B cell (primary cell): ENCODE measurements at regions not wholly inside any gene's neighbourhood (a gene's known extent, or its start where the extent isn't known, plus 50 kb on each side); places are given as distances from the start of the nearest gene placed in this dataset.

ENCODE experiments used
- ATAC-seq: fragments of 200-7000 bp; cut with Tn5 transposase; one replicate; pipeline ENCODE4 v1.10.0; 2021; ENCODE audit warnings: low read depth, mild to moderate bottlenecking, moderate number of reproducible peaks, moderate library complexity
- CTCF ChIA-PET: fragments of 350-600 bp; sonication (Branson Sonifier 250); formaldehyde crosslinking; loops from one replicate; lab custom pipeline; 2021; ENCODE audit warnings: antibody characterized with exemption, inconsistent platforms; lab: Charles Lee
- POLR2A ChIA-PET: fragments of 350-600 bp; sonication (Branson Sonifier 250); formaldehyde crosslinking; loops from one replicate; lab custom pipeline; 2021; ENCODE audit warnings: antibody characterized with exemption; lab: Charles Lee
- DNase-seq: peaks from one replicate; pipeline ENCODE4 v3.0.0; 2013
- H2AFZ ChIP-seq: 2 replicates; pipeline ENCODE4 v1.6.1; 2012; ENCODE audit warnings: mild to moderate bottlenecking, low read depth, low read length; ENCODE audit not compliant: insufficient read depth, poor library complexity, severe bottlenecking
- H3K27ac ChIP-seq, 2 donors: 1 replicate in 1 of 2; 2 replicates in 1 of 2; pipeline ENCODE4 v1.5.1; 2012 to 2013; ENCODE audit warnings: low read length in 2 of 2, mild to moderate bottlenecking in 2 of 2, moderate library complexity in 1 of 2
- H3K27me3 ChIP-seq, 4 experiments: fragments of 200-600 bp in 1 of 4; sonication (generic) in 1 of 4; replicated peaks in 1 of 4; 1 replicate in 2 of 4; 2 replicates in 2 of 4; pipeline versions ENCODE4 v1.6.1 to v1.7.0; 2013 to 2016; ENCODE audit warnings: low read length in 3 of 4, mild to moderate bottlenecking in 2 of 4, mixed read lengths in 1 of 4, moderate library complexity in 1 of 4; ENCODE audit not compliant: insufficient read depth in 4 of 4, control insufficient read depth in 3 of 4; ENCODE audit errors: control extremely low read depth in 1 of 4
- H3K36me3 ChIP-seq, 2 experiments: replicated peaks in 1 of 2; 1 replicate in 1 of 2; 2 replicates in 1 of 2; pipeline versions ENCODE4 v1.6.1 to v1.7.1; 2013; ENCODE audit warnings: low read length in 1 of 2; ENCODE audit not compliant: insufficient read depth in 2 of 2, control insufficient read depth in 1 of 2; ENCODE audit errors: control extremely low read depth in 1 of 2, extremely low read depth in 1 of 2
- H3K4me1 ChIP-seq, 2 donors: fragments of 200-600 bp in 1 of 2; sonication (generic) in 1 of 2; 1 replicate in 1 of 2; 2 replicates in 1 of 2; pipeline versions ENCODE4 v1.5.1 to v1.6.1; 2013 to 2017; ENCODE audit warnings: low read length in 2 of 2; ENCODE audit not compliant: control insufficient read depth in 2 of 2, insufficient read depth in 2 of 2
- H3K4me2 ChIP-seq: replicated peaks from 2 replicates; pipeline ENCODE3; 2012; ENCODE audit warnings: mild to moderate bottlenecking, low read depth, low read length; ENCODE audit not compliant: poor library complexity, severe bottlenecking
- H3K4me3 ChIP-seq, 5 experiments: fragments of 200-600 bp in 1 of 5; sonication (generic) in 1 of 5; 1 replicate in 3 of 5; 2 replicates in 2 of 5; pipeline versions ENCODE4 v1.5.1 to v1.7.0; 2011 to 2016; ENCODE audit warnings: low read length in 4 of 5, mild to moderate bottlenecking in 4 of 5, low read depth in 2 of 5, control low read depth in 1 of 5, moderate library complexity in 1 of 5; ENCODE audit not compliant: insufficient read depth in 1 of 5; ENCODE audit errors: control extremely low read depth in 1 of 5, extremely low read depth in 1 of 5
- H3K79me2 ChIP-seq: fragments of 200-600 bp; sonication (generic); one replicate; pipeline ENCODE4 v1.6.0; 2016; ENCODE audit warnings: low read length; ENCODE audit not compliant: control insufficient read depth, insufficient read depth
- H3K9ac ChIP-seq: fragments of 200-600 bp; sonication (generic); 2 replicates; pipeline ENCODE4 v1.6.1; 2017; ENCODE audit warnings: mild to moderate bottlenecking, low read length, moderate library complexity
- H3K9me3 ChIP-seq, 3 donors: one replicate each; pipeline versions ENCODE4 v1.6.1 to v1.7.1; 2013; ENCODE audit warnings: low read length in 2 of 3; ENCODE audit not compliant: control insufficient read depth in 2 of 3, insufficient read depth in 1 of 3; ENCODE audit errors: control extremely low read depth in 1 of 3
- H4K20me1 ChIP-seq: 2 replicates; pipeline ENCODE4 v1.6.0; 2012; ENCODE audit warnings: mild to moderate bottlenecking, low read length; ENCODE audit not compliant: insufficient read depth, control insufficient read depth, poor library complexity, severe bottlenecking
- H3K27ac Mint-ChIP-seq: one replicate; pipeline ENCODE4 v1.8.0; 2021; ENCODE audit warnings: mixed read lengths
- H3K27me3 Mint-ChIP-seq: one replicate; pipeline ENCODE4 v1.8.0; 2021; ENCODE audit warnings: mixed read lengths
- H3K4me1 Mint-ChIP-seq: one replicate; pipeline ENCODE4 v1.8.0; 2021; ENCODE audit warnings: mixed read lengths
- H3K4me3 Mint-ChIP-seq: one replicate; pipeline ENCODE4 v1.8.0; 2021; ENCODE audit warnings: mixed read lengths
- H3K9me3 Mint-ChIP-seq: one replicate; pipeline ENCODE4 v1.8.0; 2022; ENCODE audit warnings: mixed read lengths; ENCODE audit not compliant: insufficient read depth
- CTCF ChIP-seq: fragments of 200-600 bp; IDR thresholded peaks from one replicate; pipeline ENCODE4 v1.8.0; 2022; ENCODE audit warnings: antibody characterized with exemption, mild to moderate bottlenecking
- EZH2 ChIP-seq: IDR thresholded peaks from 2 replicates; pipeline ENCODE4 v1.6.1; 2012; ENCODE audit warnings: borderline replicate concordance, low read depth, mild to moderate bottlenecking, moderate library complexity, low read length; ENCODE audit not compliant: insufficient read depth, poor library complexity, severe bottlenecking
- WGBS: methylation state at CpG from one replicate; pipeline ENCODE4 v1.1.5; 2013; ENCODE audit warnings: missing lambda C conversion rate; ENCODE audit not compliant: insufficient coverage; 5-methylcytosine and 5-hydroxymethylcytosine counted together
- intact Hi-C: fragments of 100-400 bp; cut with micrococcal nuclease; formaldehyde crosslinking; loops from one replicate; pipeline ENCODE4 v1.10.0; 2022

- H3K27ac ChIP-seq: no peak overlapping the region
- no peak overlapping the region for H3K9ac ChIP-seq
- Mint-ChIP-seq H3K27me3 (no peaks in the 10 kb centered on the region), H3K27ac (no peak overlapping the region), H3K4me3 (no peak overlapping the region), H3K4me1 (no peaks in the 10 kb centered on the region), H3K9me3 (peaks cover 4% of the 10 kb centered on the region)
- no peak overlapping the region for H2AFZ ChIP-seq
- 100% methylated on average over 2 of the region's 4 CpGs for WGBS
- H3K79me2 ChIP-seq: no peaks in the 10 kb centered on the region
- POLR2A ChIA-PET: no interaction called here
- CTCF ChIA-PET: no interaction called here
- H3K36me3 ChIP-seq: no peaks in the 10 kb centered on the region
- ATAC-seq (no peak), DNase-seq (no peak)
- no peaks in the 10 kb centered on the region for H4K20me1 ChIP-seq
- TF ChIP-seq CTCF (no peak), EZH2 (no peak)
- H3K9me3 ChIP-seq: peaks cover 1 to 5% (median 3%) of the 10 kb centered on the region in 3 donors
- H3K4me3 ChIP-seq: no peak overlapping the region
- no peak overlapping the region for H3K4me2 ChIP-seq
- H3K27me3 ChIP-seq: no peaks in the 10 kb centered on the region
- H3K4me1 ChIP-seq: no peaks in the 10 kb centered on the region
- intact Hi-C loops: no loop called here
Measured at GRCh38 chr13:72473321-72473720, 254.1 kb downstream of the MZT1 start.

DNA sequence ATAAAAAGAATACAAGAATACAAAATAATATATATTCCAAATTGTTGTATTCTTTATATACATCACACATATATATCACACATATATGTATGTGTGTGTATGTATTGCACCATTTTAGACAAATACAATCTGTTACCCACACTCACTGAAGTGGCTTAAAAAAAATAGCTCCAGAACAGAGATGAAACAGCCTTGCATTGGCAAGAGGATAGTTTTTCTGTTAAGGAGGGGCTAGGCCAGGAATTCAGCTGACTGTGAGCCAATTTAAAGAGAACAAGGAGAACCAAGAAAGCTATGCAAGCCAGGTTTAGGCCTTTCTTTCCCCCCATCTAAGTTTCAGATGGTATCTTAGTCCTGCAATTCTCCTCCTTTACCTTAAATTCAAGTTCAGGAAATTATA lies 257.5 kb downstream of the MZT1 start:
- Histone ChIP-seq H3K27ac (no peak overlapping the region), H3K27me3 (no peaks in the 10 kb centered on the region), H4K20me1 (no peaks in the 10 kb centered on the region), H3K4me3 (no peak overlapping the region), H3K36me3 (no peaks in the 10 kb centered on the region), H3K4me1 (no peaks in the 10 kb centered on the region), H3K9me3 (peaks cover 0 to 3% (median 1%) of the 10 kb centered on the region in 3 donors), H3K79me2 (no peaks in the 10 kb centered on the region), H3K4me2 (no peak overlapping the region), H2AFZ (no peak overlapping the region), H3K9ac (no peak overlapping the region)
- POLR2A ChIA-PET: no interaction called here
- TF ChIP-seq CTCF: no peak
- TF ChIP-seq EZH2: no peak
- ATAC-seq: no peak
- CTCF ChIA-PET: no interaction called here
- H3K9me3 Mint-ChIP-seq: no peaks in the 10 kb centered on the region
- no peak overlapping the region for H3K27ac Mint-ChIP-seq
- intact Hi-C loops: no loop called here
- H3K4me3 Mint-ChIP-seq: no peak overlapping the region
- H3K4me1 Mint-ChIP-seq: no peaks in the 10 kb centered on the region
- no peak for DNase-seq
- no peaks in the 10 kb centered on the region for H3K27me3 Mint-ChIP-seq
